ENCODE measurements at regions not wholly inside any gene's neighbourhood (a gene's known extent, or its start where the extent isn't known, plus 50 kb on each side); places are given as distances from the start of the nearest gene placed in this dataset.
"Not testable (repeated sequence)": the region's sequence is repeated elsewhere in the genome, so short reads cannot be mapped to it uniquely, and the experiment has no call there.

DNA sequence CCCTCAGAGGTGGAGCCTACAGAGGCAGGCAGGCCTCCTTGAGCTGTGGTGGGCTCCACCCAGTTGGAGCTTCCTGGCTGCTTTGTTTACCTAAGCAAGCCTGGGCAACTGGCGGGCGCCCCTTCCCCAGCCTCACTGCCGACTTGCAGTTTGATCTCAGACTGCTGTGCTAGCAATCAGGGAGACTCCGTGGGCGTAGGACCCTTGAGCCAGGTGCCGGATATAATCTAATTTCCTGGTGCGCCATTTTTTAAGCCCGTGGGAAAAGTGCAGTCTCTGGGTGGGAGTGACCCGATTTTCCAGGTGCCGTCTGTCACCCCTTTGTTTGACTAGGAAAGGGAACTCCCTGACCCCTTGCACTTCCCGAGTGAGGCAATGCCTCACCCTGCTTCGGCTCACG is 769.1 kb upstream of the SEMA6A start:
- DNase-seq = not testable (repeated sequence)

DNA sequence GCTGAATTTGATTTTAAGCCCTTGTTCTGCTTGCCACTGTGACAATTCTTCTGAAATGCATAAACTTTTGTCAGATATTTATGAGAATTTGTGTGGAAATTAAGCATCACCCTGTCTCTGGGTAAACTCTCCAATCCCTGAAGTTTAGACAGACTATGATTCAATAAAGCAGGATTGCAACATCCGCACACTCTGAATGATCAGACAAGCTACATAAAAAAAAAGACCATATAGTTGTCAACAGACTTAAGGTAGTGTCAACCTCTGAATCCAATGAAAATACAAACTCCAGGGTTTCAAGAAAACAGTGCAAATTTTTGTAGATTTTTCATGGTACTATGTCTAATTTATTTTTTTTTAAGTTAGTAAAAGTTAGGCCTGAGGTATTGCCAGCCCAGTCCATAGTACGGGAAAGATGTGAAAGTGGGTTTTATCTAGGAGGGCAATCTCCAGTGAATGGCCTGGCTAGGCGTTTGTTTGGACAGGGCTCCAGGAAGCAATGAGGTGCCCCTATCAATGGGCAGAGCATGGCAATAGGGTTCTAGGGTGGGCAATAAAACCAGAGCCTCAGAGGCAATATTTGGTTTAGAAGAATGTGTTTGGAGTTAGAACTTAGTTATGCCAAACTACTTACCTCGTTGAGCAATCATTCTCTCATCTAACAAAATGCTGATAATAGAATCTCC is 762.6 kb upstream of the SEMA6A start:
- no peak for DNase-seq

DNA sequence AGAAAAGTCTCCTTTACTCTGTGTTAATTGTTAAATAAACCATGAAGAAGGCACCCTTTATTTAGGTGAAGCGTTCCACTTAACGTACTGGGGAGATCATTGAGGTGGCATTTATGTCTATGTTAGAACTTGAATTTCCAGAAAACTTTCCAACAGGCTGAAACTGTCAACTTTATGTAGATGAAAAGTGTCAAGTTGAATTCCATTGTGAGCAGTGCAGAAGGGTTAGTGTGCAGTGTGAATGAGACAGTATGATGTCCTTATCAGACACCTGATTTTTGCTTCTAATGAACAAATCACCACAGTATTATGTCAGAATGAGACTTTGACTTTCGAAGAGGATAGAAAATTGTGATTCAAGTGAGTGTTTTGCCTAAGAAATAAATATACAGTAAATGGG is 761.6 kb upstream of the SEMA6A start:
- no peak for DNase-seq

DNA sequence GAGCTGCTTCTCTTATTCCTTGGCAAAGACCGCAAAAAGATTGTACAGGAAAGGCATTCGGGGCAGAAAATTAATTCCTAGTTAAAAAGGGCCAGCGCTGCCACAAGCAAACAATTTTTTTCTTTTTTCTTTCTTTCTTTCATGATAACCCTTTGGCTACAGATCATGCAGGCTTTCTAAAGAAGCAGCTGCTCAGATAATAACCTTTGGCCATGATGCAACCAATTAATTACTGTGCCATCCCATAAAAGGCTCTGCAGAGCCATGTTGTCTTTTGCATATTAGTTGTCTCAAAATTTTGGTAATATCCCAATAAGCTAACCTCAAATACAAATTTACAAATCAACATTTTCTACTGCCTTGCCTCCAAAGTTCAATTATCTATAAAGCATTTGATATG is 758.4 kb upstream of the SEMA6A start:
- no peak for DNase-seq

DNA sequence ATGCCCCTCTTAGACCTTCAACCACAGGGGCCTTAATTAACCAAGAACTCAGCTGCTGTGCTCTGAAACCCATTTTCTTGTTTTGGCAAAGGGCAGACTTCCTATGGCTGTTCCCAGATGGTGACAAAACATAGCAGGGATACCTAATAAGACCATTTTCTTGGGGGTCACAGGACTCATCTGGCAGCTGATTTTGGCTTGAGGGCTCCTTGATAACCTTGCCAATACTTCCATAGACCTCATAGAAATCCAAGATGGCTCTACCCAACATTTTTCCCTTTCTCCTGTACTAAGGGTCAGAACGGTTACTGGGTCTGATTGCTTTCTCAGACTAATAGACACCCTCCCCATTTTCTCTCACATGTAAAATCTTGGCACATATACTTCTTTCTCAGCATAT is 757.7 kb upstream of the SEMA6A start:
- DNase-seq = no peak

DNA sequence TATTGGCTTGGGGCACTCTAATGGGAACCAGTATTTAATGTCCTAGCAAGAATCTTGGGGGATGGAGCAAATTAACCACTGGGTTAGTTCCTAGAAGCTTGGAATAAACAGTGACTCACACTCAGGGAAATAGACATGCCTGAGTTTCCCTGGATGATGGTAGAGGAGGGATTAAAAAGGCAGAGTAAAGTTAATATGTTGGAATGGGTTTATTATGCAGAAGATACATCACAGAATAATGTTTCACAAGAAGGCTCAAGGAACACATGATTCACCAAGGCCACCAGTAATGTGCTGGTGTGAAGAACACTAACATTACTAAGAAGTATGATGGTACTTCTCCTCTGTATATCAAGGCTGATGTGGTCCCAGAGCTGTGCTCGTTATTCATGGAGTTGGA is 752.9 kb upstream of the SEMA6A start:
- no peak for DNase-seq

DNA sequence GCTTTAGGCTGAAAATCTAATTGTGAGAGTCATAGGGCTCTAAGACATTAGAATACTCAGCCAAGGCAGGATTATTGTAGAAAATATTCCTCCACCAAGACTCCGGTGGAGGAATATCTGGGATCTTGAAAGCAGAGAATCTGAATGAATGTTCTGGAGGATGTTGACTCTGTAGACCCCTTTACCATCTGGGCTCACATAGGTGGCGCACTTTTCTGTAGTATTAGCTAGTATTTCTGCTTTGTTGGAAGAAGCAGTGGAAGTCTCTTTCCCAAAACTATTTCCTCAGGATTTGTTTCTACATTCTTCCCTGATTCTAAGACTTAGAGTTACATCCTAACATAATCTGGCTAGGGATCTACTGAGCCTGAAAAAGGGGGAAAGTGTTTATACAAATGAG is 752.4 kb upstream of the SEMA6A start:
- DNase-seq = no peak

DNA sequence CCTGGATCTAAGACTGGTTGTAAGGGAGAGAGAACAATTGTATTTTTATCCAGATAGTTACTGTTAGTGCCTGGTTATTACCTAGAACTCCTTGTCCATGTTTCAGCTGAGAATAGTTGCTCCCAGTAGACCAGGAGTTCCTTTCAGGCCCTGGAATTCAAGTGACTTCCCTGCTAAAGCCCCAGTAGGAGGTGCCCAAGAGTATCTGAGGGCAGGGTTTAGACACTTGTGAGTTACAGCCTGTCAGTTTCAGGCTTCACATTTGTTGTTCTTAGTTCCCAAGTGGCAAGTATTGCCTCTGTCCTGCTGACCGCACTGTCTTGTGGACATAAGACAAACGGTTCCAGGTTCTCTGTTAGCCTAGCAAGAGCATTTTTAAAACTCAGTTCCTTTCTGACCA is 743.9 kb upstream of the SEMA6A start:
- peak; percentile 17 for DNase-seq

DNA sequence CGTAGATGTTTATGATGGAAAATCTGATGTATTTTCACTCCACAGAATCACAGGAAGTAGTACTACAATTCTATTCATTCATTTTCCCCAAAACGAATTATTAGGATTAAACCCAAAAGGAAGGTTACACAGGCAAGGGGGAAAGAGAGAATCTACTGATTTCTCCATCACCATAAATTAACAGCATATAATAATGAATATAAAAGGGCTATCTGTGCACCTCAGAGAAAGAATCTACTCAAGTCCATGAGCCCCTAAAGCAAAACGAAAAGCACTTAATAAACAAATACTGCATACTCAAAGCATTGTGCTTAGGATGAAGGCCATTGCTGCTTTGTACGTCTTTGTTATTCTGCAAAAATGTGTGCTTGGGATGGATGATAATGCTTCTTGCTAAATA is 740.5 kb upstream of the SEMA6A start:
- no peak for DNase-seq

DNA sequence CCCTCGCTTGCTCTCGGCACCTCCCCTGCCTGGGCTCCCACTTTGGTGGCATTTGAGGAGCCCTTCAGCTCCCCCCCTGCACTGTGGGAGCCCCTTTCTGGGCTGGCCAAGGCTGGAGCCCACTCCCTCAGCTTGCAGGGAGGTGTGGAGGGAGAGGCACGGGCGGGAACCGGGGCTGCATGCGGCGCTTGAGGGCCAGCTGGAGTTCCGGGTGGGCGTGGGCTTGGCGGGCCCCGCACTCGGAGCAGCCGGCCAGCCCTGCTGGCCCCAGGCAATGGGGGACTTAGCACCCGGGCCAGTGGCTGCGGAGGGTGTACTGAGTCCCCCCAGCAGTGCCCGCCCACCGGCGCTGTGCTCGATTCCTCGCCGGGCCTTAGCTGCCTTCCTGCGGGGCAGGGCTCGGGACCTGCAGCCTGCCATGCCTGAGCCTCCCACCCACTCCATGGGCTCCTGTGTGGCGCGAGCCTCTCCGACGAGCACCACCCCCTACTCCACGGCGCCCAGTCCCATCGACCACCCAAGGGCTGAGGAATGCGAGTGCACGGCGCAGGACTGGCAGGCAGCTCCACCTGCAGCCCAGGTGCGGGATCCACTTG is 730.0 kb upstream of the SEMA6A start:
- DNase-seq = not testable (repeated sequence)

DNA sequence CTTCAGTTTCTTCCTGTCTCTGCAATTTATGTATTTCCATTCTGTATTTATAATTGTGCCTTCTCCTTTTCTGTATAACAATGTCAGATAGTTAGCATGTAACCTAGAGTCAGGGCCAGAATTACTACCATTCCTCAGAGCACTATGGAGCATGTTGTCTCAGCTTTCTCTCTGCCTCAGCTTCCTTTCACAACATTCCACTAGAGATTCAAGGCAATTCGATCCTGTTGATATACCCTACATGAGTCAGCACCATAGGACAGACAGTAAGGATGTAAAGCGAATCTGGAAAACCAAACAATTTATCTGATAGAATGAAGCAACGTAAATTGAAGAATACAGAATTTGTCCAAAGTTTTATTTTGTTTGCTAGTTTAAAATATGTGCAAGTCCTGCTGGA is 728.3 kb upstream of the SEMA6A start:
- no peak for DNase-seq

DNA sequence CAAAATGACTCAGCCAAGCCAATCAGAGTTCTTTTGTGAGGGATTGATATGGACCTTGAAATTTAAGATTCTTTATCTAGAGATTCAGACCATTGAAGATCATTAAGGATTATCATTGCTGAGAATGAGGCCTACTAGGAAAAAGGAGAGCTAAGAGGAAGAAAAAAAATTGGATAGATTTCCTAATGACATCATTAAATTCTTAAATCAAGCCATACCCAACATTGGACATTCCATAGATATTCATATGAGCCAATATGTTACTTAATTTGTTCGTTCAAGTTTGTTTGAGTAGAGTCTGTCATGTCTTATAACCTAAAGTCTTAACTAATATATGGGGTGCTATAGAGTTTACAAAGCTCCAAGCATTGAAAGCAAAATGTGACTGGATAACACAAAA is 727.9 kb upstream of the SEMA6A start:
- DNase-seq = no peak

DNA sequence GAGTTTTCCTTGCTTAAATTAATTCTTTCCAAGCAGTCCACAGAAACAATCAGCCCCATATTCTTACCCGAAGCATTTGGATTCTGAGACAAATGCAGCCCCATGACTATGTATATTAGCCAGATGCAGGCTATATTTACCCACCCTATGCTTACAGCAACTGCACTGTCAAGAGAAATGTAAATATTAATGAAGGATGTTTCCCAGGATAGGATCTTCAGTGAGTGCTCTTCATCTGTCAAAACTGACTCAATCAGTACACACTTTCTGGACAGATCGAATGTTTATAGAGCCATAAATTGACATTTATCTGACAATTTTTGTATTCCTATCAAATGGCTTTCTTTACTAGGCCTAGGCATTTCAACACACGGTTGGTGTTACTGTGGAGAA is 725.3 kb upstream of the SEMA6A start:
- no peak for DNase-seq

DNA sequence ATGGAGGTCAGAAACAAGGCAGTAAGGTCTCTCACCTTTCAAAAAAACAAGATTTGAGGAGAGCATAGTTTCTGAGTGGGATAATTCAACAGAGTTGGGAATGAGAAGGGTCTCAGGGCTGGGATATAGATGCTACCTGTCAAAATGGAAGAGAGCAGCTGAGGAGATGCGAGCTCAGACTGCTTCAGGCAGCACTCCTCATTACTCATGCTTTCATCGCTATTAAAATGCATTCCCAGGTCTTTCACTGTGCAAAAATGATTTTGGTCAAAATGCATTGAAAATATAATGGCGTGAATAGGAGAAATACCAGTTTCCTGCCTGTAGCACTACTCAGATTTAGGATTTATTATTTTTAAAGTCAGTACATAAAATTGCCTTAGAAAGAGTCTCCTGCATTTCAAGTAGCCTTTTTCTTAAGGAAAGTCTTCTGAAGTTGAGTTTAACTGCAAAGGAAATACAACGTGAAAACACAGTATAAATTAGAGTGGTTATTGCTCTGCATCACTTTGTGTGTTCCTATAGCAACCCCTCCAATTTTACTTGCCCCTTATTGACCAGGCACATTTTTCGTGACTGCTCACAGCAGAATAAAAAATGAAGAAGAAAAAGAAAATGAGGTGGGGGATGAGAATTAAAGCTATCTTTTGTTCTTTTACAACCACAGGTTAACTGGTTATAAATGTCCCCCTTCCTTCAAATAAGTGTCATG is 724.8 kb upstream of the SEMA6A start:
- no peak for DNase-seq

DNA sequence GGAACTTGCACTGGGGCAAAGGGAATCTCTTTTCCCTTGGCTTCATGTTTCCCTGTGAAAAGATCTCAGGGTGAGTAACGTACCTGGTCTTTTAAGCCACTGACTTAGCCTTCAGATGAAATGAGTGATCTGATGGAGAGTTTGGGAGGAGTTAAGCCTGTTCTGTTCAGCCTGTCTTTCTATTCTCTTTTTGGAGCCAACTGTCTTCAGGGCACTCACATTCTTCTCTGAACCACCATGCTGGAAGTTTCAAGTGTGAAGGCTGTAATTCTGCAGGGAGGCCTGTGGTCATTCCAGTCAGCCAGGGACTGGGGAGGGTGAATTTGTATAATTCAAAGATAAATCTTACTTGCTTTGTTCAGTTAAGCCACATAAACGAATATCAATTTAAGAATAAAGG is 722.2 kb upstream of the SEMA6A start:
- DNase-seq = no peak

DNA sequence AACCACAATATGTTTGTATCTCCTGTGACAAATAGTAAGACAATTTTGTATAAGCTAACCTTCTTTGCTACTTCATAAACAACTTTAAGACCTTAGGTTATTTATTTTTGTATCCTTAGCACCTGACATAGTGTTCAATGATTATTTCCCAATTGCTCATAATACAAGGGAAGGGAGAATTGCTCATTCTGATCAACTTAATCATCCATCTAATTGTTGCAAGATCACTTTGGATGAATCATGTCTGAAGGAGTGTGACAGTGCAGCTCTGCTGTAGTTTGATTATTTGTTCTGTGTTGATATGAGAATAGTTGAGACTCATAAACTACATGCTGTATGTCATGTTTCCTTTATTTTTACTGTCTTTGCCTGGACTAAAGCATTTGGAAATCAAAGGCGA is 721.3 kb upstream of the SEMA6A start:
- no peak for DNase-seq

DNA sequence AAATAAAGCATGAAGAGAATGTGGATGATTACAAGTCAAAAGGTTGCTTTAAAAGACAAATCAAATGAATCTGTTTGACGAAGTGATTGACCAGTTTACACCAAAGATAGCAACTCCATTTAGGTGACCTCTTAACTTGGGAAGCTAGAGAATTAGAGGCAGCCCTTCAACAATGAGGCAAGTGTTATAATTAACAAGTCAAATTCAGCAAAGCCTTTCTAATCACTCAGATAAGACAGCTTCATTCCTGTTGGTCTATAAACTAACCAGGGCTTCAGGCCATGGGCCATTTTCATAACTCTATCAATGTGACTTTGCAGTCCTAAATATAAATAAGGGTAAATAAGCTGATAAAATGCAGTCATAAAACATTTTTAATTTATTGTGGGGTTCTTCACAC is 712.2 kb upstream of the SEMA6A start:
- no peak for DNase-seq

DNA sequence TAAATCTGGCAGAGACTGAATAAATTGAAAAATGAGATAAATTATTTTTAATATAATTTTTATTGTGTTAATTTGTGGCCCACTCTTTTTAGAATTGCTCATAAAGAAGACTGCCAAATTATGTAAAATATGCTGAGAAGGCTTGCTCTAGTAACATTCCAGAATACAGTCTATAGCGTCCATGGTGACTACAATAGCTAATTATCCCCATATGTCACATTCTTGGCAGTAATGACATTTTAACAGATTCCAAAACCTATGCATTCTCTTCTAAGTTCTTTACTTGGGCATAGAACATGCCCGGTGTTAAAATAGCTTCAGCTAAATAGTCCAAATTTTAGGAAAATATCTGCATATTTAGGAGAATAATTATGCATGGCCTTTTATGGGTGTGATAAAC is 697.0 kb upstream of the SEMA6A start:
- no peak for DNase-seq

DNA sequence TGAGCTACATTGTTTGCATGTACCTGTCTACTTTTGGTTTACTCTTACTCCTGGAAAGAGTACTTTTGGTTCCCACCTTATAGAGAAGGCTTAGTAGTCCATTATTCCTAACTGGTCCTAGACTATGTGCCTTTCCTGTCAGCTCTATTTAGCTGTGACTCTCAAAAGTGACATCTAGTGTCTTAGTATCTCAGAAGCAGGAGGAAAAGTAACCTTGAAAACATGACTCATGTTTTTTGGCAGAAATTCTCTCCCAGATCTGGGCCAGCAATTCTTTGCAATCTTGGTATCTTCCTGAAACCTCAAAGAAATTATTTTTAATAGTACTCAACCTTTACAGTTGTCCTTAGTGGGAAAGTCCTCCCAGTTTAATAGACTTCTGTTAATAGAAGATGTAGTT is 691.7 kb upstream of the SEMA6A start:
- DNase-seq = no peak

DNA sequence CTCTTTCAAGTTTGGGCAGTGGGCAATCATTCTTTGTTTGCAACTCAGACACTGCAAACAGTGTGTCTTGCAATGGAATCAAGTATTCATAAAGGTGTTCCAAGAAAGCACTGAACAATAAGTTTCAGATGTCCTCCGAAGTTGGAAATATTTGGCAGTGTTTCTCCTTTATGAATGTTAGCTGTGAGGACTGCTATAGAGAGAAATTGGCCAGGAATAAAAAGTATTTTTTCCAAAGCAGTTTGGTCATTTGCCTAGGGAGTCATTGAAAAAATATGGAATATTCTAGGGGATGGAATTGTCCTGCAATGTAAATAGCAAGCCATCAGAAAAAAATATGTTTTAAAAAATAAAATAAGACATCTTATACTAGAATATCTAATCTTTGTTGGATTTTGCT is 688.6 kb upstream of the SEMA6A start:
- DNase-seq = no peak

DNA sequence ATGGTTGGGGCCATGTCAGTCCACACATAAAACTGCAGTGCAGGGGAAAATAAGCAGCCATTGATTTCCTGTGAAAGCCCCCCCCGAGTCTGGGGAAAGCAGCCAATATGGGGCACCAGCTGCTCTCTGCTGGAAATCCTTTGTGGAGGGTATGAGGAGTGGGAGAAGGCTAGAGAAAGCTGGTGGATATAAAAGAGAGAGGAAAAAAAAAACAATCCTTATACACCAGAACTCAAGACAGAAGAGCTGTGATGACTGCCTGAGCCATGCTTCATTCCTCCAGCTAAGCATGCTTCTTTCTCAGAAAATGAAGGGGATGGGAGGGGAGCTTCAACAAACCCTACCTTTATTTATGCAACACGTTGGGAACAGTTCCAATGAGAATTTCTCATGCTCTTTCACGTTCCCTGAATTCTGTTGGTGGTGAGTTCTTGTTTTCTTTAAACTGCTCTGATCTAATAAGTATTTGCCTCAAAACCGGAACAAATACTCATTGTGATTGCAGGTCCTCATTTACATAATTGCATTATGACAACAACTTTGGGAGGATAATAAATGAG is 688.0 kb upstream of the SEMA6A start:
- peak; percentile 6 for DNase-seq

DNA sequence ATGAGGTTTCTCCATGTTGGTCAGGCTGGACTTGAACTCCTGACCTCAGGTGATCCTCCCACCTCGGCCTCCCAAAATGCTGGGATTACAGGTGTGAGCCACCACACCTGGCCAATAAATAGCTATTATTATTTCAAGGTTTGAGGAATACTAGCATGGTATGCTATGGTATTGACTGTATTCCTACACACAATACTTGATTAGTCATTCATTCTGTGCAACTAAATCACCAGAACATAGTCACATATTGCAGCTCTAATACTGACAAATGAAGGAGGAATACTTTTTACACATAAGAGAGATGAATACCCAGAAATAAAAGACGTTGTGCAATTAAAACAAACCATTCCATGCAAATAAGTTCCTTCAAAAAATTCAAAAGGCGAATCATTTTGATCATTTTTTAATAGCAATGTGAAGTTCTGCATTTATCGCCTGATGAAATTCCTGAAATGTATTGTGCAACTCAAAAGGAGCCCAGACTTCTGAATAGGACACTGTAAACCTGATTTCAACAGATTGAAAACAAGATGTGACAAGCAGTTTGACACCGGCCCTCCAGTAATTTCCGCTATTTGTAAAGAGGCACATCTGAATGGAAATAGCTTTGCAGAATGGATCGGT is 687.4 kb upstream of the SEMA6A start:
- DNase-seq = no peak

DNA sequence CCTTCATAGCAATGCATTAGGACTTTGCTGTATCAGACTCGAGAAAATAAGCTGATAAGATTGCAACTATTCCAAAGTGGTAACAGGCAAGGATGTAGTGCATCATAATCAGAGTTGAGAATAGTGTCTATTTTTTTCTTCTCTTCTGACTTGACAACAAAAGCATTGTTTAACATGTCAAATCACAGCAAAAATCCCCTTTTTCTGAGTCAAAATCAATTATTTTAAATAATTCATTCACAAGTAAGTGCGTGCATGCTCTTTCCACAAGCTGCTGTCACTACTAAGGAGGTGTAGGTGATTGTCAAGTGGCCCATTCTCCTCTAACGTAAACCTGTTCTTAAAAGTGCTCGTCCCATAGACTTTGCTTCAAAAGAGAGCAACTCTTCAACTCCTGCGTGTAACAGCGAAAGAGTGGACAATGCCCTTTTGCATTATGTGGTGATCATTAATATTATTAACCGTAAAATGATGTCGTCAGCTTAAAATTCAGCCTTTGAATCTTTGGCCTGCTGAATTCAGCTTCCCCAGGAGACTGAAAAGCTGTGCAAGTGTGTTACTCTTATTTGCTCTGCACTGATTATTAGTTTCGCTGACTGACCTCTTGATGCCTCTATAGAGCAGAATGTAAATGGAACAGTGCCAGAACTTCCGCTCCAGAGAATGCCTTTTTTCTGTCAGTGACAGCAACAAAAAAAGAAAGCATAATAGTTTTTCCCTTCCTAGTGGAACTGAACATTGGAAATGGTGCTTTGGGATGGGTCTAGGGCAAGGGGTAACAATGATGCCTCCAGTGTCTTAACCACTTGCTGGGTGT is 680.8 kb upstream of the SEMA6A start:
- no peak for DNase-seq

Measured in NCI-H82 (cell line).